Endothelial cell of umbilical vein (primary cell): ENCODE measurements at regions not wholly inside any gene's neighbourhood (a gene's known extent, or its start where the extent isn't known, plus 50 kb on each side); places are given as distances from the start of the nearest gene placed in this dataset.

ENCODE experiments used
- CTCF ChIP-seq, 2 donors: IDR thresholded peaks; 1 replicate in 1 of 2; 2 replicates in 1 of 2; pipeline ENCODE4 v1.5.1; 2011; ENCODE audit warnings: low read length in 2 of 2, mild to moderate bottlenecking in 2 of 2, moderate library complexity in 2 of 2, control low read depth in 1 of 2, inconsistent platforms in 1 of 2, low read depth in 1 of 2; ENCODE audit not compliant: insufficient read depth in 1 of 2; ENCODE audit errors: extremely low read depth in 1 of 2
- EZH2 ChIP-seq: IDR thresholded peaks from 2 replicates; pipeline ENCODE4 v1.6.1; 2012; ENCODE audit warnings: borderline replicate concordance, low read depth, mild to moderate bottlenecking, moderate library complexity, low read length, inconsistent platforms; ENCODE audit not compliant: severe bottlenecking
- GATA2 ChIP-seq: IDR thresholded peaks from 2 replicates; pipeline ENCODE4 v1.7.0; 2011; ENCODE audit warnings: low read depth, mild to moderate bottlenecking, moderate library complexity, mixed read lengths, low read length; ENCODE audit not compliant: insufficient read length, insufficient read depth
- POLR2A ChIP-seq: IDR thresholded peaks from 2 replicates; pipeline ENCODE4 v1.6.1; 2012; ENCODE audit warnings: low read depth, mild to moderate bottlenecking, control low read depth, low read length
- POLR2AphosphoS5 ChIP-seq: IDR thresholded peaks from 2 replicates; pipeline ENCODE4 v1.6.1; 2012; ENCODE audit warnings: low read depth, mild to moderate bottlenecking, control low read depth, low read length, moderate library complexity; ENCODE audit not compliant: insufficient read depth
- TF ChIP-seq, protein P1 (sequence below): IDR thresholded peaks from 2 replicates; pipeline ENCODE4 v1.6.1; 2011; ENCODE audit not compliant: insufficient read depth, insufficient read length

- TF ChIP-seq GATA2 (no peak), CTCF (IDR thresholded peaks at IDR 0.05; ENCODE audit: extremely low read depth in 1 of 2, insufficient read depth in 1 of 2, low read depth in 1 of 2, low read length in 2 of 2) (no peak), EZH2 (no peak), POLR2A (no peak), POLR2AphosphoS5 (no peak)
- TF ChIP-seq, protein P1, sequence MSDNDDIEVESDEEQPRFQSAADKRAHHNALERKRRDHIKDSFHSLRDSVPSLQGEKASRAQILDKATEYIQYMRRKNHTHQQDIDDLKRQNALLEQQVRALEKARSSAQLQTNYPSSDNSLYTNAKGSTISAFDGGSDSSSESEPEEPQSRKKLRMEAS = no peak
Measured at GRCh38 chr1:209072481-209072880, 511.0 kb upstream of the CAMK1G start.
